ENCODE measurements at regions not wholly inside any gene's neighbourhood (a gene's known extent, or its start where the extent isn't known, plus 50 kb on each side); places are given as distances from the start of the nearest gene placed in this dataset.

DNA sequence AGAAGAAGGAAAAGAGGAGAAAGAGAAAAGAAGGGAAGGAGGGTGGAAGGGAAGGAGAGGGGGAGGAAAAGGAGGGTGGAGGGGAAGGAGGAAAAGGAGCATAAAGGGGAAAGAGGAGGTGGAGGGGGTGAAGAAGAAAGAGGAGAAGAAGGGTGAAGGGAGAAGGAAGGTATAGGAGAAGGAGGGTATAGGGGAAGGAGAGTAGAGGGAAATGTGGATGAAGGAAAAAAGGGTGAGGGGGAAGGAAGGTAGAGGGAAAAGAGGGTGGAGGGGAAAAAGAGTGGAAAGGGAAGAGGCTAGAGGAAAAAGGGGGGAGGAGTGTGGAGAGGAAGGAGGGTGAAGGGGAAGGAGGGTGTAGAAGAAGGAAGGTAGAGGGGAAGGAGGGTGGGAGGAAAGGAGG, 928.6 kb downstream of the UQCRFS1 start:
- H3K27me3 ChIP-seq (ENCODE audit: control insufficient read depth in 3 of 3, insufficient read depth in 3 of 3, low read length in 3 of 3) = peaks cover 0 to 2% (median 0%) of the 10 kb centered on the region in 3 donors
- no peaks in the 10 kb centered on the region for H3K4me1 ChIP-seq (ENCODE audit: control insufficient read depth in 3 of 3, insufficient read depth in 3 of 3, low read length in 3 of 3)
- H3K9ac ChIP-seq (ENCODE audit: low read depth in 1 of 3, low read length in 3 of 3) = no peak overlapping the region
- no peaks in the 10 kb centered on the region for H3K9me3 ChIP-seq (ENCODE audit: control insufficient read depth in 3 of 3, low read length in 3 of 3)
- H3K4me3 ChIP-seq (ENCODE audit: low read length in 3 of 3) = no peak overlapping the region
- H3K36me3 ChIP-seq (ENCODE audit: control insufficient read depth in 3 of 3, insufficient read depth in 3 of 3, low read length in 3 of 3) = no peaks in the 10 kb centered on the region
- H3K27ac ChIP-seq (ENCODE audit: low read depth, low read length) = no peak overlapping the region

DNA sequence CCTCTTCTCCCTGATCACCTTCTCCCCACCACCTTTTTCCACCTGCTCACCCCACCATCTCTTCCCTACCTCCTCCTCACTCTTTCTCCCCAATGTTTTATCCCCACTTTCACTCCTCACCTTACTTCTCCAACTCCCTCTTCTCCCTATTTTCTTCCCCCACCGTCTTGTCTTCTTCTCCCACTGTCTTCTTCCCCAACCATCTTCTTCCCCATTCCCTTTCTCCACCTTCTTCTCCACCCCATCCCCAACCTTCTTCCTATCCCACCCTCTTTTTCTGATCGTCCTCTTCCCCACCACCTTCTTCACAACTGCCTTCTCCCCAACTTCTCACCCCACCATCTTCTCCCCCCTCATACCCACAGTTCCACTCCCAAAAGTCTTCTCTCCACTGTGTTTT, 929.4 kb downstream of the UQCRFS1 start:
- Histone ChIP-seq H3K4me3 (ENCODE audit: low read length in 3 of 3) (no peak overlapping the region), H3K9ac (ENCODE audit: low read depth in 1 of 3, low read length in 3 of 3) (no peak overlapping the region), H3K27ac (ENCODE audit: low read depth, low read length) (no peak overlapping the region), H3K9me3 (ENCODE audit: control insufficient read depth in 3 of 3, low read length in 3 of 3) (no peaks in the 10 kb centered on the region), H3K36me3 (ENCODE audit: control insufficient read depth in 3 of 3, insufficient read depth in 3 of 3, low read length in 3 of 3) (no peaks in the 10 kb centered on the region), H3K4me1 (ENCODE audit: control insufficient read depth in 3 of 3, insufficient read depth in 3 of 3, low read length in 3 of 3) (no peaks in the 10 kb centered on the region), H3K27me3 (ENCODE audit: control insufficient read depth in 3 of 3, insufficient read depth in 3 of 3, low read length in 3 of 3) (peaks cover 0 to 2% (median 0%) of the 10 kb centered on the region in 3 donors)

DNA sequence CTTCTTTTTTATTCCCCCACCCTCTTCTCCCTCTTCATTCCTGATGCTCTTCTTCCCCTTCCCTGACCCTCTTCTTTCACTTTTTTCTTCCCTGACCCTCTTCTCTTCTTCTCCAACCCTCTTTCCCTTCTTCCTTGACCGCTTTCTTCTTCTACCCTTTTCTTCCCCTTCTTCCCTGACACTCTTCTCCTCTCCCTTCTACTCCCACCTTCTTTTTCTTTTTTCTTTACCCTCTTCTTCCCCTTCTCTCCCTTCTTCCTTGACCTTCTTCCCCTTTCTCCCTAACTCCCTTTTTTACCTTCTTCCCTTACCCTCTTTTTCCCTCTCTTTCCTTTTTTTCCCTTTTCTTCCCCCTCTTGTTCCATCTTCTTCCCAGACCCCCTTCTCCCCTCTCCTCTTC, 931.3 kb downstream of the UQCRFS1 start:
- Histone ChIP-seq H3K4me1 (ENCODE audit: control insufficient read depth in 3 of 3, insufficient read depth in 3 of 3, low read length in 3 of 3) (no peaks in the 10 kb centered on the region), H3K9me3 (ENCODE audit: control insufficient read depth in 3 of 3, low read length in 3 of 3) (no peaks in the 10 kb centered on the region), H3K36me3 (ENCODE audit: control insufficient read depth in 3 of 3, insufficient read depth in 3 of 3, low read length in 3 of 3) (no peaks in the 10 kb centered on the region), H3K9ac (ENCODE audit: low read depth in 1 of 3, low read length in 3 of 3) (no peak overlapping the region), H3K27me3 (ENCODE audit: control insufficient read depth in 3 of 3, insufficient read depth in 3 of 3, low read length in 3 of 3) (peaks cover 0 to 2% (median 0%) of the 10 kb centered on the region in 3 donors), H3K27ac (ENCODE audit: low read depth, low read length) (no peak overlapping the region), H3K4me3 (ENCODE audit: low read length in 3 of 3) (no peak overlapping the region)

DNA sequence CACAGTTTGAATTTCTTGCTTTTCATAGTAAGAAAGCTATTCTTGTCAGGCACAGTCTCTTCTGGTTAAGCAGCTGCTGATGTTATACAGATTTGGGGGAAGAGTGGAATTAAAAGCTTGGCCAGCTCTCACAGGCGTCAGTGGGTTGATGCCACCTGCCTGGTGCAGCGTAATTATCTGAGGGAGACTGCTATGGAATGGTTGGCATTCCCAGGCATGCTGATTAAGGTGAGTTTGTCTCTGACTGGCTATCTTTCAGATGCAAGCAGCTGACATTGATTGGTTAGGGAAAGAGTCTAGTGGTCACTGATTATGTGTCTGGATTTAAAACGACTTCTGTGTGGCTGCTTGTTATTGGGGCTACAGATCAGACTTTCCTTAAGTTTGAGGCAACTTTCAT, 948.4 kb downstream of the UQCRFS1 start:
- Histone ChIP-seq H3K4me3 (ENCODE audit: low read length in 3 of 3) (no peak overlapping the region), H3K9me3 (ENCODE audit: control insufficient read depth in 3 of 3, low read length in 3 of 3) (peaks cover 0 to 2% (median 0%) of the 10 kb centered on the region in 3 donors), H3K9ac (ENCODE audit: low read depth in 1 of 3, low read length in 3 of 3) (no peak overlapping the region), H3K4me1 (ENCODE audit: control insufficient read depth in 3 of 3, insufficient read depth in 3 of 3, low read length in 3 of 3) (no peaks in the 10 kb centered on the region), H3K27ac (ENCODE audit: low read depth, low read length) (no peak overlapping the region), H3K27me3 (ENCODE audit: control insufficient read depth in 3 of 3, insufficient read depth in 3 of 3, low read length in 3 of 3) (no peaks in the 10 kb centered on the region), H3K36me3 (ENCODE audit: control insufficient read depth in 3 of 3, insufficient read depth in 3 of 3, low read length in 3 of 3) (no peaks in the 10 kb centered on the region)

DNA sequence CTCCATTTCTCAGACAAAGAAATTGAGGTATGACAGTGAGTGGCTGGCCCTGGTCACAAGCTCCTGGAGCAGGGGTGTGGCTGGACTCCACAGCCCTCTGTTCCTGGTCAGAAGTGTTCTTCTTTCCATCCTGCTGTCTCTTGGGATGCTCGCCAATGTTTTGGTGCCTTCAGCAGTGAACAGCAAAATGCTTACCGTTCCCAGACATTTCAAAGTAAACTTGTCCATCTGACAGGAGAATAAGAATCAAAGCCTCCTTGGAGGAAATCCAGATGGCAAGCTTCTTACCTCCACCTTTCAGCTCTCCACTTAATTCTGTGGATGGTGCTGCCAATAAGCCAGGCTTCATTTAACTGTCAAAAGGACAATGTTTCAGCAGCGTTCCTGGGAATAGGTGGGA, 954.1 kb downstream of the UQCRFS1 start:
- Histone ChIP-seq H3K36me3 (ENCODE audit: control insufficient read depth in 3 of 3, insufficient read depth in 3 of 3, low read length in 3 of 3) (no peaks in the 10 kb centered on the region), H3K9me3 (ENCODE audit: control insufficient read depth in 3 of 3, low read length in 3 of 3) (peaks cover 0 to 2% (median 0%) of the 10 kb centered on the region in 3 donors), H3K27me3 (ENCODE audit: control insufficient read depth in 3 of 3, insufficient read depth in 3 of 3, low read length in 3 of 3) (no peaks in the 10 kb centered on the region), H3K9ac (ENCODE audit: low read depth in 1 of 3, low read length in 3 of 3) (no peak overlapping the region), H3K27ac (ENCODE audit: low read depth, low read length) (no peak overlapping the region), H3K4me3 (ENCODE audit: low read length in 3 of 3) (no peak overlapping the region), H3K4me1 (ENCODE audit: control insufficient read depth in 3 of 3, insufficient read depth in 3 of 3, low read length in 3 of 3) (no peaks in the 10 kb centered on the region)

DNA sequence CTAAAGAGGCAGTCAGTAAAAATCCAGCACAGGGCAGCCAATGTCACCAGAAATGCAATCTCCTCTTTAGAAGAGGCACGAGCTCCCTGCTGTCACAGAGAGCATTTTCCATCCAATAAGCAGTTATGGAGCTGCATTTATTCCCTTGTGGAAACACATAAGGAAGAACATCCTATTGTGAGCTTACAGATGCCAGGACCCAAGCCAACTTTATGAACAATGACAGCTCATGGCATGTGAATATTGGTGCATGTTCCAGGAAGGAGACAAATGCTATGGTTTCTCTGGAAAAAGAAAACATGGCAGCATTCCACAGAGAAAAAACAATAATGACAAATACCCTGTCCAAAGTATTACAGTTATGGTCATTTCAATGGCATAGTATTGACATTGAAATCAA, 955.6 kb downstream of the UQCRFS1 start:
- no peak overlapping the region for H3K27ac ChIP-seq (ENCODE audit: low read depth, low read length)
- no peaks in the 10 kb centered on the region for H3K27me3 ChIP-seq (ENCODE audit: control insufficient read depth in 3 of 3, insufficient read depth in 3 of 3, low read length in 3 of 3)
- H3K9ac ChIP-seq (ENCODE audit: low read depth in 1 of 3, low read length in 3 of 3) = no peak overlapping the region
- no peaks in the 10 kb centered on the region for H3K36me3 ChIP-seq (ENCODE audit: control insufficient read depth in 3 of 3, insufficient read depth in 3 of 3, low read length in 3 of 3)
- H3K9me3 ChIP-seq (ENCODE audit: control insufficient read depth in 3 of 3, low read length in 3 of 3) = peaks cover 0 to 2% (median 0%) of the 10 kb centered on the region in 3 donors
- no peaks in the 10 kb centered on the region for H3K4me1 ChIP-seq (ENCODE audit: control insufficient read depth in 3 of 3, insufficient read depth in 3 of 3, low read length in 3 of 3)
- H3K4me3 ChIP-seq (ENCODE audit: low read length in 3 of 3) = no peak overlapping the region

DNA sequence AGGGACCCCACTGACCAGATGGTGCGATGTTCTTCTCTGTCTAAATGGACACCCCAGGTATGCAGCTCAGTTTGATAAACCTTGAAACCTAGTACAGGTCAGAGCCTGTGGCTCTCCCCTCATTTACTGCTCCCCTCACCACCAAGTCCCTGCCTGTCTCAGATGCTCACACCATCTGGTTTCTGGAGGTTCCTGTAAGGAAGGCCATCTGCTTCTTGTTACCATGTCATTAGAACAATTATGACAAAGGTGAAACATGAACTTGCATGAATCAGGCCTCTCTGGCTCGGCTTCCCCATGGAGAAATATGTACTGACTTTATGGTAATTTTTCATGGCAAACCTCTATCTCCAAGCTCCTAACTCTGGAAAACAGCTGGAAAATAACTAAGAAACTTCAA, 965.7 kb downstream of the UQCRFS1 start:
- H3K27me3 ChIP-seq (ENCODE audit: control insufficient read depth in 3 of 3, insufficient read depth in 3 of 3, low read length in 3 of 3) = no peaks in the 10 kb centered on the region
- no peak overlapping the region for H3K9ac ChIP-seq (ENCODE audit: low read depth in 1 of 3, low read length in 3 of 3)
- no peaks in the 10 kb centered on the region for H3K36me3 ChIP-seq (ENCODE audit: control insufficient read depth in 3 of 3, insufficient read depth in 3 of 3, low read length in 3 of 3)
- H3K4me1 ChIP-seq (ENCODE audit: control insufficient read depth in 3 of 3, insufficient read depth in 3 of 3, low read length in 3 of 3) = no peaks in the 10 kb centered on the region
- no peak overlapping the region for H3K4me3 ChIP-seq (ENCODE audit: low read length in 3 of 3)
- no peak overlapping the region for H3K27ac ChIP-seq (ENCODE audit: low read depth, low read length)
- H3K9me3 ChIP-seq (ENCODE audit: control insufficient read depth in 3 of 3, low read length in 3 of 3) = no peaks in the 10 kb centered on the region

DNA sequence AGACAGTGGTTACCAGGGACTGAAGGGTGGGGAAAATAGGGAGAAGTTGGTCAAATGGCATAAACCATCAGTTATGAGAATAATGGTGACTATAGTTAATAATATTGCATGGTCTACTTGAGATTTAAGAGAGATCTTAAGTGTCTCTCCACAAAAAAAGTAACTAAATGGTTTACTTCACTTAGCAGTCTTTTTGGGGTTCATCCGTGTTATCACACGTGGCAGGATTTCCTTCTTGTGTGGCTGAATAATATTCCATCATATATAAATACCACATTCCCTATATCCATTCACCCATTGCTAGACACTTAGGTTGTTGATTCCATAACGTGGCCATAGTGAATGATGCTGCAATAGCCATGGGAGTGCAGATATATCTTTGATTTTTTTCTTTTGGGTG, 967.0 kb downstream of the UQCRFS1 start:
- Histone ChIP-seq H3K4me1 (ENCODE audit: control insufficient read depth in 3 of 3, insufficient read depth in 3 of 3, low read length in 3 of 3) (no peaks in the 10 kb centered on the region), H3K9me3 (ENCODE audit: control insufficient read depth in 3 of 3, low read length in 3 of 3) (no peaks in the 10 kb centered on the region), H3K4me3 (ENCODE audit: low read length in 3 of 3) (no peak overlapping the region), H3K36me3 (ENCODE audit: control insufficient read depth in 3 of 3, insufficient read depth in 3 of 3, low read length in 3 of 3) (no peaks in the 10 kb centered on the region), H3K9ac (ENCODE audit: low read depth in 1 of 3, low read length in 3 of 3) (no peak overlapping the region), H3K27ac (ENCODE audit: low read depth, low read length) (no peak overlapping the region), H3K27me3 (ENCODE audit: control insufficient read depth in 3 of 3, insufficient read depth in 3 of 3, low read length in 3 of 3) (no peaks in the 10 kb centered on the region)

DNA sequence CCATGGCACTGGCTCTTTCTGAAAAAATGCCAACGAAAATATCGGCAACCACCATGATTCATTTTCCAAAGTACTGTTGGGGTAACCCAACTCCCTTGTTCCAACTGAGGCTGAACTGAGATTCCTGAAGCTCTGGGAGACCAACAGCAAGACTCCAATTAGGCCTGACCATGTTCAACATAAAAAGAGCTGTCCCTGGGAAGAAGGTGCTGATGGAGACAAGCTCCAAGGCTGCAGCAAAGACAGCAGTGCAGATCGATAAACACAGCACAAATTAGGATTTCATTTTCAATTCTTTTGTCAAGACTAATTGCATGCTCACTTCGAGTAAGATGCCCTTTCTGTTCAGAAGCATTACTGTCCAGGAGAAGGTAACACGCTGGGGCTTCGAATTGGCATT, 968.0 kb downstream of the UQCRFS1 start:
- H3K36me3 ChIP-seq (ENCODE audit: control insufficient read depth in 3 of 3, insufficient read depth in 3 of 3, low read length in 3 of 3) = no peaks in the 10 kb centered on the region
- H3K4me3 ChIP-seq (ENCODE audit: low read length in 3 of 3) = no peak overlapping the region

DNA sequence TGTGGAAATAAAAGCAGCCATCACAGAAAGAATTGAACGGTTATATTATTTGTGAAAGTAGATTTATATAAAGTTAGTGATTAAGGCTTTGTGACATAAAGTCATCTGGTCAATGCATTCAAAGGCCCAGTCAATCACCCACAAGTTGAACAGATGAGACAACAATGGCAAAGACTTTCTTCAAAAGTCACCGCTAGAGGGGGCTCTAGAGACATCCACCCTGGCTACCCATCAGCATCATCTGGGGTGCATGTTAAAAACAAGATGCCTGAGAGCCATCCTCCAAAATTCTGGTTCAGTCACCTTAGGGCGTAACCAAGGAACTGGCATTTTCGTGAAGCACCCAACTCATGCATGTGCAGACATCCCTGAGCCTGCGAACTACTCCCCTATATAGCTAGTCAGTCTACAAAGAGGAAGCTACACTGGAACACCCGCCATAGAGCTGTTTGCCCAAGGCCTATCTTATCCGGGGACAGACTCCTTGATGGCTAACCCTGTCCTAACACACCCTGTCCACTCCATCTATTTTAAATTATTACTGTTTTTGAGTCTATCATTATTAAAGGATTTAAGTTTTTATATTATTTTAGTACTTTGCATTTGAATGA, 970.5 kb downstream of the UQCRFS1 start:
- Histone ChIP-seq H3K4me3 (ENCODE audit: low read length in 3 of 3) (no peak overlapping the region), H3K9me3 (ENCODE audit: control insufficient read depth in 3 of 3, low read length in 3 of 3) (no peaks in the 10 kb centered on the region), H3K9ac (ENCODE audit: low read depth in 1 of 3, low read length in 3 of 3) (no peak overlapping the region), H3K27ac (ENCODE audit: low read depth, low read length) (no peak overlapping the region), H3K27me3 (ENCODE audit: control insufficient read depth in 3 of 3, insufficient read depth in 3 of 3, low read length in 3 of 3) (peaks cover 0 to 2% (median 0%) of the 10 kb centered on the region in 3 donors), H3K36me3 (ENCODE audit: control insufficient read depth in 3 of 3, insufficient read depth in 3 of 3, low read length in 3 of 3) (no peaks in the 10 kb centered on the region), H3K4me1 (ENCODE audit: control insufficient read depth in 3 of 3, insufficient read depth in 3 of 3, low read length in 3 of 3) (no peaks in the 10 kb centered on the region)

More for the DNA sequence above, 968.0 kb downstream of the UQCRFS1 start:
- no peaks in the 10 kb centered on the region for H3K4me1 ChIP-seq (ENCODE audit: control insufficient read depth in 3 of 3, insufficient read depth in 3 of 3, low read length in 3 of 3)
- no peaks in the 10 kb centered on the region for H3K9me3 ChIP-seq (ENCODE audit: control insufficient read depth in 3 of 3, low read length in 3 of 3)
- no peak overlapping the region for H3K9ac ChIP-seq (ENCODE audit: low read depth in 1 of 3, low read length in 3 of 3)
- no peak overlapping the region for H3K27ac ChIP-seq (ENCODE audit: low read depth, low read length)
- H3K27me3 ChIP-seq (ENCODE audit: control insufficient read depth in 3 of 3, insufficient read depth in 3 of 3, low read length in 3 of 3) = no peaks in the 10 kb centered on the region
